Osteocyte (in vitro differentiated cells): ENCODE measurements at regions not wholly inside any gene's neighbourhood (a gene's known extent, or its start where the extent isn't known, plus 50 kb on each side); places are given as distances from the start of the nearest gene placed in this dataset.

ENCODE experiments used
- DNase-seq: peaks from one replicate; pipeline ENCODE4 v3.0.0; 2021; ENCODE audit warnings: mixed read lengths; ENCODE audit not compliant: unreplicated experiment; ENCODE audit errors: extremely low spot score
- H3K27ac Mint-ChIP-seq: one replicate; pipeline ENCODE4 v1.8.0; 2021; ENCODE audit warnings: mild to moderate bottlenecking, mixed read lengths; ENCODE audit not compliant: unreplicated experiment
- H3K27me3 Mint-ChIP-seq: one replicate; pipeline ENCODE4 v1.8.0; 2021; ENCODE audit warnings: mixed read lengths; ENCODE audit not compliant: unreplicated experiment
- H3K36me3 Mint-ChIP-seq: one replicate; pipeline ENCODE4 v1.8.0; 2021; ENCODE audit warnings: mixed read lengths; ENCODE audit not compliant: unreplicated experiment
- H3K4me1 Mint-ChIP-seq: one replicate; pipeline ENCODE4 v1.8.0; 2021; ENCODE audit warnings: mixed read lengths; ENCODE audit not compliant: unreplicated experiment
- H3K4me3 Mint-ChIP-seq: one replicate; pipeline ENCODE4 v1.8.0; 2021; ENCODE audit warnings: mild to moderate bottlenecking, moderate library complexity, mixed read lengths; ENCODE audit not compliant: unreplicated experiment
- H3K9me3 Mint-ChIP-seq: one replicate; pipeline ENCODE4 v1.8.0; 2021; ENCODE audit warnings: mixed read lengths; ENCODE audit not compliant: unreplicated experiment
- CTCF ChIP-seq: fragments of 200-600 bp; sonication (generic); IDR thresholded peaks from 2 replicates; pipeline ENCODE4 v1.5.0; 2021; ENCODE audit warnings: antibody characterized with exemption, mild to moderate bottlenecking, moderate library complexity

- peaks cover 29% of the 10 kb centered on the region for H3K9me3 Mint-ChIP-seq
- peaks cover 18% of the 10 kb centered on the region for H3K4me1 Mint-ChIP-seq
- no peak overlapping the region for H3K4me3 Mint-ChIP-seq
- no peaks in the 10 kb centered on the region for H3K27me3 Mint-ChIP-seq
- DNase-seq: no peak
- no peak for TF ChIP-seq CTCF
- H3K36me3 Mint-ChIP-seq: peaks cover 19% of the 10 kb centered on the region
- no peak overlapping the region for H3K27ac Mint-ChIP-seq
These were observed 52.4 kb upstream of the CCDC190 start for GRCh38 chr1:162913345-162913744.

GRCh38 chr1:162912061-162912667 is 51.2 kb upstream of the CCDC190 start:
- Mint-ChIP-seq H3K9me3 (peaks cover 29% of the 10 kb centered on the region), H3K4me1 (peaks cover 26% of the 10 kb centered on the region), H3K27ac (no peak overlapping the region), H3K27me3 (no peaks in the 10 kb centered on the region), H3K4me3 (no peak overlapping the region), H3K36me3 (peaks cover 19% of the 10 kb centered on the region)
- TF ChIP-seq CTCF: no peak
- DNase-seq: no peak
